OCI-LY3 (cell line): ENCODE measurements at regions not wholly inside any gene's neighbourhood (a gene's known extent, or its start where the extent isn't known, plus 50 kb on each side); places are given as distances from the start of the nearest gene placed in this dataset.

ENCODE experiments used
- EZH2phosphoT487 ChIP-seq: fragments of 200-600 bp; shearing (Covaris generic); IDR thresholded peaks from 2 replicates; pipeline ENCODE4 v1.6.1; 2018; ENCODE audit warnings: antibody characterized with exemption, mixed run types, low read depth
- TF ChIP-seq, protein P1 (sequence below): fragments of 200-600, 300-600 bp; sonication (generic); IDR thresholded peaks from 2 replicates; pipeline ENCODE4 v1.5.1; 2014; ENCODE audit warnings: antibody characterized with exemption, low read length, low read depth

DNA sequence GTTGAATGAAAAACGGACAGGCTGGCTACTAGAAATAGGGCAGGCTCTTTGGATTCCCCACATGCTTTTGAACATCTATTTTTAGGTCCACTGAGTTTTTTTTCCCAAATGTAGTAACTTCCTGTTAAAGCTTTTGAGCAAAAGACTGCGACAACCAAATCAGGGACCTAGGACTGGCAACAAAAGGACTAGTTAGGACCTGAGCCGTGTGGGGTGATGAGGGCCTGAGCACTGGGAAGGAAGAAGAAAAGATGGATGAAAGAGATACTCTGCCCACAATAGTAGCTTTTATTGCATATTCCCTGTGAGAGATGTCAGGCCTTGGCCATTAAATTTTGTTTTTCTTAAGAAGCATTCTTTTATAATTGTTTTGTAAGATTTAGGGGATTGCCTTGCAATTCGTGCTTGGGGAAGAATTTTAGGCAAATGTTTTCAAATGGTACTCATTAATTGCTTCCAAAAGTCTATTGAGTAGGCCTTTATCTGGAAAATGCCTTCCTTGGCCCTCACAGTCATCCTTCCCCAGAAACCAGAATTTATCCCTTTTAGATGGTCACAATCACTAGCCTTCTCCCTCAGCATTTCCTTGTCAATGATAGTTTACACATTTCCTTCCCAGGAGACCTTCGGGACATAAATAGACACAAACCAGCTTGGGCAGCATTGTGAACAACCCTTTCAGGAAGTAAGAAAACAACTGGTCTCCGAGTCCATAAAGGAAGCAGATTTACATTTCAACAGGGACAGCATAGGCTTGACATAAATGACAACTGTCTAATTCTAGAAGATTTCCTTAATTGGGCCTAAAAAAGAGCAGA is 166.5 kb downstream of the RMI1 start:
- TF ChIP-seq, protein P1, sequence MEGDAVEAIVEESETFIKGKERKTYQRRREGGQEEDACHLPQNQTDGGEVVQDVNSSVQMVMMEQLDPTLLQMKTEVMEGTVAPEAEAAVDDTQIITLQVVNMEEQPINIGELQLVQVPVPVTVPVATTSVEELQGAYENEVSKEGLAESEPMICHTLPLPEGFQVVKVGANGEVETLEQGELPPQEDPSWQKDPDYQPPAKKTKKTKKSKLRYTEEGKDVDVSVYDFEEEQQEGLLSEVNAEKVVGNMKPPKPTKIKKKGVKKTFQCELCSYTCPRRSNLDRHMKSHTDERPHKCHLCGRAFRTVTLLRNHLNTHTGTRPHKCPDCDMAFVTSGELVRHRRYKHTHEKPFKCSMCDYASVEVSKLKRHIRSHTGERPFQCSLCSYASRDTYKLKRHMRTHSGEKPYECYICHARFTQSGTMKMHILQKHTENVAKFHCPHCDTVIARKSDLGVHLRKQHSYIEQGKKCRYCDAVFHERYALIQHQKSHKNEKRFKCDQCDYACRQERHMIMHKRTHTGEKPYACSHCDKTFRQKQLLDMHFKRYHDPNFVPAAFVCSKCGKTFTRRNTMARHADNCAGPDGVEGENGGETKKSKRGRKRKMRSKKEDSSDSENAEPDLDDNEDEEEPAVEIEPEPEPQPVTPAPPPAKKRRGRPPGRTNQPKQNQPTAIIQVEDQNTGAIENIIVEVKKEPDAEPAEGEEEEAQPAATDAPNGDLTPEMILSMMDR = no peak
- no peak for TF ChIP-seq EZH2phosphoT487
